K562 (cell line): ENCODE measurements at regions not wholly inside any gene's neighbourhood (a gene's known extent, or its start where the extent isn't known, plus 50 kb on each side); places are given as distances from the start of the nearest gene placed in this dataset.

Experiments used
- BCLAF1 ChIP-seq, 2 experiments: fragments of 450-650 bp in 1 of 2; IDR thresholded peaks; 2 replicates each; pipeline ENCODE4 v1.6.1; 2011 to 2017; ENCODE audit warnings: low read depth in 2 of 2, antibody characterized with exemption in 1 of 2, borderline replicate concordance in 1 of 2, low read length in 1 of 2, mild to moderate bottlenecking in 1 of 2, mixed read lengths in 1 of 2; ENCODE audit not compliant: control insufficient read depth in 1 of 2
- JUN ChIP-seq, 2 experiments: sonication (generic) in 1 of 2; formaldehyde crosslinking in 1 of 2; IDR thresholded peaks; 2 replicates each; pipeline versions ENCODE4 v1.6.1 to v1.8.0; 2012 to 2022; ENCODE audit warnings: borderline replicate concordance in 2 of 2, mild to moderate bottlenecking in 2 of 2, improper control_type of control experiment in 1 of 2, low read depth in 1 of 2, low read length in 1 of 2, missing genetic modification reagents in 1 of 2
- JUNB ChIP-seq: fragments of 450-650 bp; formaldehyde crosslinking; conservative IDR thresholded peaks from 2 replicates; pipeline ENCODE4 v1.4.0; 2020; ENCODE audit warnings: mild to moderate bottlenecking
- MAFG ChIP-seq: fragments of 450-650 bp; conservative IDR thresholded peaks from 2 replicates; pipeline ENCODE4 v1.6.1; 2016; ENCODE audit warnings: missing genetic modification characterization, missing compliant biosample characterization
- NR1H2 ChIP-seq: sonication (generic); formaldehyde crosslinking; IDR thresholded peaks from 2 replicates; pipeline ENCODE4 v1.4.0; 2020; ENCODE audit warnings: mild to moderate bottlenecking, missing genetic modification reagents
- PATZ1 ChIP-seq: fragments of 250-450 bp; sonication (Bioruptor Pico); IDR thresholded peaks from 2 replicates; pipeline ENCODE4 v1.5.0; 2020; ENCODE audit warnings: mild to moderate bottlenecking, borderline replicate concordance
- SETDB1 ChIP-seq: IDR thresholded peaks from one replicate; pipeline ENCODE4 v1.6.1; 2012; ENCODE audit warnings: low read length, control low read depth, inconsistent platforms
- ZC3H11A ChIP-seq: IDR thresholded peaks from 2 replicates; pipeline ENCODE4 v1.6.1; 2012; ENCODE audit warnings: low read depth, low read length, improper control_type of control experiment

GRCh38 chr2:41659758-41660157 lies 388.1 kb upstream of the PKDCC start:
- TF ChIP-seq JUN (IDR thresholded peaks at IDR 0.05; ENCODE audit: borderline replicate concordance, low read depth, low read length) (no peak), JUN (CRISPR knock-in tag; IDR thresholded peaks at IDR 0.05; ENCODE audit: borderline replicate concordance) (no peak), JUNB (CRISPR knock-in tag) (no peak), PATZ1 (CRISPR knock-in tag) (no peak), BCLAF1 (IDR thresholded peaks at IDR 0.05; ENCODE audit: borderline replicate concordance in 1 of 2, control insufficient read depth in 1 of 2, low read depth in 2 of 2, low read length in 1 of 2) (no peak), ZC3H11A (no peak), NR1H2 (CRISPR knock-in tag) (no peak), SETDB1 (no peak), MAFG (tag) (no peak)
